BLaER1 (cell line): ENCODE measurements at regions not wholly inside any gene's neighbourhood (a gene's known extent, or its start where the extent isn't known, plus 50 kb on each side); places are given as distances from the start of the nearest gene placed in this dataset.

Experiments used
- H3K27ac ChIP-seq: shearing (Covaris generic); formaldehyde crosslinking; 2 replicates; pipeline ENCODE4 v1.8.1; 2022
- H3K27me3 ChIP-seq: shearing (Covaris generic); formaldehyde crosslinking; 2 replicates; pipeline ENCODE4 v1.8.1; 2022
- H3K36me3 ChIP-seq: shearing (Covaris generic); formaldehyde crosslinking; 2 replicates; pipeline ENCODE4 v1.8.1; 2022
- H3K4me1 ChIP-seq: shearing (Covaris generic); formaldehyde crosslinking; 2 replicates; pipeline ENCODE4 v1.8.1; 2022
- H3K4me2 ChIP-seq: shearing (Covaris generic); formaldehyde crosslinking; 2 replicates; pipeline ENCODE4 v1.8.1; 2022
- H3K4me3 ChIP-seq: shearing (Covaris generic); formaldehyde crosslinking; 2 replicates; pipeline ENCODE4 v1.8.1; 2022
- H3K9ac ChIP-seq: shearing (Covaris generic); formaldehyde crosslinking; 2 replicates; pipeline ENCODE4 v1.8.1; 2022
- H3K9me3 ChIP-seq: shearing (Covaris generic); formaldehyde crosslinking; 2 replicates; pipeline ENCODE4 v1.8.1; 2022
- H4K20me1 ChIP-seq: shearing (Covaris generic); formaldehyde crosslinking; 2 replicates; pipeline ENCODE4 v1.8.1; 2022
- Cebpa-rat ChIP-seq: shearing (Covaris generic); IDR thresholded peaks from 2 replicates; pipeline ENCODE4 v1.8.1; 2022

DNA sequence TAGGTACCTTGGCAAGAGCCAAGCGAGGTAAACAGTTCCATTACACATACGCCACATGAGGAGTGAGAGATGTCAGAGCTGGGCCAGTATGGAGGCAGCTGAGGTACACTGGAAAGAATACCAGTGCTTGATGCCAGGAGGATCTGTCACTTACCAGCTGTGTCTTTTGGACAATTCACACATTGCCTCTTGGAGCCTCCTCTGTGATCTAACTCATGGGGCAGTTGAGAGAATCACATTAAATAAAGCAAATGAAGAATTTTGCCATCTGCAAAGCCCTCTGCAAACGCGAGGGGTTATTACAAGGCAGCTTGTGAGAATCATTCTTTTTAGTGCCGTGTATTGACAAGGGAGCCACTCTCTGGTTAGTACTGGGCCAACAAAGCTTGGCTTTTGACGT is 429.7 kb upstream of the KLF4 start:
- no peak overlapping the region for H3K27ac ChIP-seq
- H3K4me3 ChIP-seq = no peak overlapping the region
- H3K4me1 ChIP-seq = no peaks in the 10 kb centered on the region
- no peaks in the 10 kb centered on the region for H4K20me1 ChIP-seq
- H3K4me2 ChIP-seq = no peak overlapping the region
- TF ChIP-seq Cebpa-rat = no peak
- H3K27me3 ChIP-seq = no peaks in the 10 kb centered on the region
- peaks cover 3% of the 10 kb centered on the region; the same call in 1 of the 2 replicates for H3K9me3 ChIP-seq
- no peak overlapping the region for H3K9ac ChIP-seq
- no peaks in the 10 kb centered on the region for H3K36me3 ChIP-seq

GRCh38 chr9:107918749-107919148 is 429.2 kb upstream of the KLF4 start:
- Histone ChIP-seq H4K20me1 (no peaks in the 10 kb centered on the region), H3K36me3 (no peaks in the 10 kb centered on the region), H3K4me3 (no peak overlapping the region), H3K9me3 (peaks cover 3% of the 10 kb centered on the region; the same call in 1 of the 2 replicates), H3K4me2 (no peak overlapping the region), H3K27ac (no peak overlapping the region), H3K27me3 (no peaks in the 10 kb centered on the region), H3K4me1 (no peaks in the 10 kb centered on the region), H3K9ac (no peak overlapping the region)
- no peak for TF ChIP-seq Cebpa-rat

GRCh38 chr9:107914151-107914550 is 424.6 kb upstream of the KLF4 start:
- H4K20me1 ChIP-seq = no peaks in the 10 kb centered on the region
- H3K27me3 ChIP-seq = no peaks in the 10 kb centered on the region
- peaks cover 7% of the 10 kb centered on the region; the same call in 1 of the 2 replicates for H3K9me3 ChIP-seq
- H3K4me1 ChIP-seq = no peaks in the 10 kb centered on the region
- TF ChIP-seq Cebpa-rat = no peak
- H3K4me2 ChIP-seq = no peak overlapping the region
- H3K9ac ChIP-seq = no peak overlapping the region
- no peaks in the 10 kb centered on the region for H3K36me3 ChIP-seq
- H3K4me3 ChIP-seq = no peak overlapping the region
- no peak overlapping the region for H3K27ac ChIP-seq

DNA sequence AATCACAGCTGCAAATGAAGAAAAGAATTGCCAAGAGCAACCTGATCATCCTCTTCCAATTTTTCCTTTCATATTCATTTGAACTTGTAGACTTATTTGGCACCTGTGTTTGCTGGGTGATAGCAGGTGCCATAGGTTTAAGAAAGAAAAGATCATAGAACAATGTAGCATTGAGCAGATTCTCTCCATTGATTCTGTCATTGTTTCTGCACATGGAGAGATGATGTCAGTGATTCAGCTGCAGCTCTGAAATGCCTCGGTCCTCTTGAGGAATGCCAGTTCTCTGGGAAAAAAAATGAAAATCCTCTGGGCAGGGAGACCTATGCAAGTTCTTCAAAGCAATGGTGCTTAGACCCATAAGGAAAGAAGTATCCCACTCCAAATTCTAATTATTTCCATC is 418.1 kb upstream of the KLF4 start:
- H3K4me1 ChIP-seq = 0 out of 2 replicates have a peak, but pooled peaks cover 4% of the 10 kb centered on the region
- H3K9ac ChIP-seq = no peak overlapping the region
- no peak overlapping the region for H3K4me2 ChIP-seq

GRCh38 chr9:107907255-107907654 is 417.7 kb upstream of the KLF4 start:
- no peak for TF ChIP-seq Cebpa-rat
- Histone ChIP-seq H3K27ac (no peak overlapping the region), H3K27me3 (no peaks in the 10 kb centered on the region), H3K36me3 (no peaks in the 10 kb centered on the region), H3K4me3 (no peak overlapping the region), H3K9me3 (no peaks in the 10 kb centered on the region), H3K4me1 (0 out of 2 replicates have a peak, but pooled peaks cover 4% of the 10 kb centered on the region), H4K20me1 (no peaks in the 10 kb centered on the region), H3K9ac (no peak overlapping the region), H3K4me2 (no peak overlapping the region)

More for the DNA sequence above, 418.1 kb upstream of the KLF4 start:
- no peaks in the 10 kb centered on the region for H3K9me3 ChIP-seq
- no peak overlapping the region for H3K4me3 ChIP-seq
- H3K36me3 ChIP-seq = no peaks in the 10 kb centered on the region
- no peaks in the 10 kb centered on the region for H3K27me3 ChIP-seq
- TF ChIP-seq Cebpa-rat = no peak
- no peaks in the 10 kb centered on the region for H4K20me1 ChIP-seq
- H3K27ac ChIP-seq = no peak overlapping the region

DNA sequence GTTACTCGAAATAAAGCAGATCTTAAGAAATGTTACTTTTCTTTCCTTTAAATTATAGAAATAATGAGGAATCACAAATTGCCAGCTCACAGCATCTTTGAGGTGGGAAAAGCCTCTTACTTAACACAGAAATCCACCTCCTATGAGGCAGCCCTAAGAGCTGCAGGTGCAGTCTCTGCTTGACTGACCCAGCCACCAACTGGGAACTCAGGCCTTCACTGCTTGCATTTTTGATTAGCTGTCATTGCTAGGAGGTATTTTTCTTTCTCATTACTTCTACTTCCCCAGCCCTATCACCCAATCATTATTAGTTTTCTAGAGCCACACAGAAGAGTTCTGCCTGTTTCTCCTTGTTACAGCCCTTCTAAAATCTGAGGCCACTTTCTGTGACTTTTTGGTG is 416.5 kb upstream of the KLF4 start:
- Histone ChIP-seq H4K20me1 (no peaks in the 10 kb centered on the region), H3K27ac (no peak overlapping the region), H3K4me1 (0 out of 2 replicates have a peak, but pooled peaks cover 4% of the 10 kb centered on the region), H3K9me3 (no peaks in the 10 kb centered on the region), H3K27me3 (no peaks in the 10 kb centered on the region), H3K9ac (no peak overlapping the region), H3K36me3 (no peaks in the 10 kb centered on the region), H3K4me2 (no peak overlapping the region), H3K4me3 (no peak overlapping the region)
- TF ChIP-seq Cebpa-rat = no peak

DNA sequence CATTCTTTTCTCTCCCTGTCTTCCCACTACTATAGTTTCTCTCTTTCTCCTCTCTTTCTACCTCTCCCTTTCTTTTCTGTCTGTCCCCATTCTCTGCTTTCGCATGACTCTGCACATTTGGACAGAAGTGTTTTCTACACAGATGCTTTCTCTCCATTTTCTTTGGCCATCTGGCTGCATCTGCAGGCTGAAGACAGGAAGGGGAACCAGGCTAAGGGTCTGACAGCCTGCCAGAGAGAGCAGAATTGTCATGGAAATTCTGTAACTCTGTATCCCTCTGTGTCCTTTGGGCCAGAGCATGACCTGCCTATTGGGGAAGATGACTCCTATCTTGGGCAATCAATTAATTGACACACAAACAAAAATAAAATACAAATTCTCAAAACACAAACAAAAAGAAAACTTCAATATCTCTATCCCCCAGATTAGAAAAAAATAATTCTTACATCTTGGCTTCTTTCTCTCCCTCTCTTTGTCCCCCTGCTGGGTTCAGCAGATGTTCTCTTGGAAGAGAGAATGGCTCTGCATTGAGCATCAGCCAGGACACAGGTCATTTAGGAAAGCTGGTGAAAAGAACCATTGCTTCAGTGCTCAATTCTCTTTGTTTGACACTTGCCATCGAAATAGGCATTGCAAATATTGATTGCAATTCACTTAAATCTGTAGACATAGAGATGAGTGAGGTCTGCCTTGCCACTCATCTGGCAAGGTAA is 415.9 kb upstream of the KLF4 start:
- Histone ChIP-seq H3K27me3 (no peaks in the 10 kb centered on the region), H3K4me3 (no peak overlapping the region), H3K9me3 (no peaks in the 10 kb centered on the region), H3K9ac (no peak overlapping the region), H3K4me2 (no peak overlapping the region), H3K36me3 (no peaks in the 10 kb centered on the region), H4K20me1 (no peaks in the 10 kb centered on the region), H3K27ac (no peak overlapping the region), H3K4me1 (0 out of 2 replicates have a peak, but pooled peaks cover 4% of the 10 kb centered on the region)
- no peak for TF ChIP-seq Cebpa-rat

DNA sequence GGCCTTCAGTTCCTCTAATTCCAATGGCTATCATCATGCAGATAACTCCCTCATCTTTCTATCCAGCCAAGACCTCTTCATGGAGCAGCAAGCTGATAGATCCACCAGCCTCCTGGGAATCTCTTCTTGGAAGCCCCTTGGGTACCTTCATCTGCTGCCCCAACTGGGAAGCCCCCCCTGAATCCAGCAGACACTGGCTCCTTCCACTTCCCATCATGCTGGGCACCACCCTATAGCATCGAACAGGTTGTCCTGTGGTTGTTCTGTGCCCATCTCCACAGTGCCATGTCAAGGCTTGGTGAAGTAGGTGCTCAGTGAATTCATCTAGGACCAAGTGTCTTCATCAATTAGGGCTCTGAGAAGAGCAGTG is 410.4 kb upstream of the KLF4 start:
- Histone ChIP-seq H3K4me3 (no peak overlapping the region), H3K4me2 (no peak overlapping the region), H4K20me1 (no peaks in the 10 kb centered on the region), H3K9ac (no peak overlapping the region), H3K27me3 (no peaks in the 10 kb centered on the region), H3K4me1 (no peaks in the 10 kb centered on the region), H3K27ac (no peak overlapping the region), H3K9me3 (no peaks in the 10 kb centered on the region), H3K36me3 (no peaks in the 10 kb centered on the region)
- TF ChIP-seq Cebpa-rat = no peak

GRCh38 chr9:107898761-107899160 is 409.2 kb upstream of the KLF4 start:
- no peak overlapping the region for H3K9ac ChIP-seq

GRCh38 chr9:107896544-107896943 is 407.0 kb upstream of the KLF4 start:
- H3K27me3 ChIP-seq = no peaks in the 10 kb centered on the region
- H4K20me1 ChIP-seq = no peaks in the 10 kb centered on the region
- TF ChIP-seq Cebpa-rat = no peak
- no peak overlapping the region for H3K4me2 ChIP-seq
- H3K9me3 ChIP-seq = no peaks in the 10 kb centered on the region
- no peaks in the 10 kb centered on the region for H3K36me3 ChIP-seq
- H3K4me3 ChIP-seq = no peak overlapping the region
- H3K27ac ChIP-seq = no peak overlapping the region
- H3K4me1 ChIP-seq = no peaks in the 10 kb centered on the region
- H3K9ac ChIP-seq = no peak overlapping the region

More at GRCh38 chr9:107898761-107899160, 409.2 kb upstream of the KLF4 start:
- H4K20me1 ChIP-seq = no peaks in the 10 kb centered on the region
- H3K9me3 ChIP-seq = no peaks in the 10 kb centered on the region
- H3K27me3 ChIP-seq = no peaks in the 10 kb centered on the region
- no peak overlapping the region for H3K4me3 ChIP-seq
- no peaks in the 10 kb centered on the region for H3K36me3 ChIP-seq
- no peak for TF ChIP-seq Cebpa-rat
- H3K4me2 ChIP-seq = no peak overlapping the region
- no peak overlapping the region for H3K27ac ChIP-seq
- no peaks in the 10 kb centered on the region for H3K4me1 ChIP-seq
